OCI-LY7 (cell line): ENCODE measurements at regions not wholly inside any gene's neighbourhood (a gene's known extent, or its start where the extent isn't known, plus 50 kb on each side); places are given as distances from the start of the nearest gene placed in this dataset.

Source experiments
- CTCF ChIP-seq: fragments of 200-600 bp; sonication (generic); conservative IDR thresholded peaks from 2 replicates; pipeline ENCODE4 v1.5.1; 2014; ENCODE audit warnings: mild to moderate bottlenecking, antibody characterized with exemption, low read length, moderate library complexity, mixed read lengths
- EZH2phosphoT487 ChIP-seq: fragments of 200-600 bp; sonication (generic); IDR thresholded peaks from 2 replicates; pipeline ENCODE4 v1.6.1; 2018; ENCODE audit warnings: low read depth, borderline replicate concordance, mild to moderate bottlenecking, mixed run types, antibody characterized with exemption, low read length, moderate library complexity, mixed read lengths

GRCh38 chr12:74148849-74149248, 388.8 kb upstream of the ATXN7L3B start:
- TF ChIP-seq CTCF (no peak), EZH2phosphoT487 (no peak)
